H9 (cell line): ENCODE measurements at regions not wholly inside any gene's neighbourhood (a gene's known extent, or its start where the extent isn't known, plus 50 kb on each side); places are given as distances from the start of the nearest gene placed in this dataset.

ENCODE experiments used
- DNase-seq: peaks from one replicate; pipeline ENCODE4 v3.0.0-alpha.2; 2017
- H2AFZ ChIP-seq: one replicate; pipeline ENCODE4 v1.6.1; 2013; ENCODE audit warnings: mild to moderate bottlenecking, low read length, control low read depth, moderate library complexity
- H2AK5ac ChIP-seq: 2 replicates; pipeline ENCODE4 v1.6.1; 2013; ENCODE audit warnings: low read length, control low read depth, mixed read lengths; ENCODE audit not compliant: insufficient read length
- H2BK120ac ChIP-seq: one replicate; pipeline ENCODE4 v1.6.1; 2013; ENCODE audit warnings: low read depth, mild to moderate bottlenecking, low read length, control low read depth, inconsistent platforms; ENCODE audit not compliant: poor library complexity, severe bottlenecking
- H2BK12ac ChIP-seq: 2 replicates; pipeline ENCODE4 v1.6.1; 2013; ENCODE audit warnings: low read length, control low read depth, mixed read lengths, low read depth; ENCODE audit not compliant: insufficient read length
- H2BK15ac ChIP-seq: 2 replicates; pipeline ENCODE4 v1.6.1; 2013; ENCODE audit warnings: low read depth, low read length, control low read depth
- H2BK20ac ChIP-seq: one replicate; pipeline ENCODE4 v1.6.1; 2013; ENCODE audit warnings: low read depth, mild to moderate bottlenecking, low read length, control low read depth, inconsistent platforms; ENCODE audit not compliant: poor library complexity, severe bottlenecking
- H2BK5ac ChIP-seq: 2 replicates; pipeline ENCODE4 v1.6.1; 2013; ENCODE audit warnings: low read length, control low read depth, mixed read lengths; ENCODE audit not compliant: insufficient read length
- H3K14ac ChIP-seq: 2 replicates; pipeline ENCODE4 v1.6.1; 2013; ENCODE audit warnings: low read length, control low read depth; ENCODE audit not compliant: insufficient read depth
- H3K18ac ChIP-seq: 2 replicates; pipeline ENCODE4 v1.6.1; 2013; ENCODE audit warnings: low read depth, mild to moderate bottlenecking, mixed read lengths, low read length, control low read depth; ENCODE audit not compliant: insufficient read length
- H3K23ac ChIP-seq: 2 replicates; pipeline ENCODE4 v1.6.1; 2013; ENCODE audit warnings: low read length, control low read depth, mixed read lengths, low read depth; ENCODE audit not compliant: insufficient read length
- H3K23me2 ChIP-seq: 2 replicates; pipeline ENCODE4 v1.6.1; 2013; ENCODE audit warnings: low read depth, mild to moderate bottlenecking, mixed read lengths, low read length, control low read depth; ENCODE audit not compliant: insufficient read length, poor library complexity, severe bottlenecking
- H3K27ac ChIP-seq: 2 replicates; pipeline ENCODE4 v1.5.1; 2013; ENCODE audit warnings: low read length, control low read depth, mixed read lengths, low read depth; ENCODE audit not compliant: insufficient read length
- H3K27me3 ChIP-seq: 2 replicates; pipeline ENCODE4 v1.6.1; 2013; ENCODE audit warnings: low read length, control low read depth, inconsistent platforms; ENCODE audit not compliant: insufficient read depth
- H3K4ac ChIP-seq: 2 replicates; pipeline ENCODE4 v1.6.1; 2013; ENCODE audit warnings: low read depth, mild to moderate bottlenecking, control low read depth, inconsistent platforms, low read length, moderate library complexity
- H3K4me1 ChIP-seq: 2 replicates; pipeline ENCODE4 v1.6.1; 2013; ENCODE audit warnings: low read length, control low read depth, inconsistent platforms; ENCODE audit not compliant: insufficient read depth
- H3K4me2 ChIP-seq: 2 replicates; pipeline ENCODE4 v1.6.1; 2013; ENCODE audit warnings: low read length, control low read depth, mixed read lengths; ENCODE audit not compliant: insufficient read length, insufficient read depth
- H3K56ac ChIP-seq: 2 replicates; pipeline ENCODE4 v1.6.1; 2013; ENCODE audit warnings: low read depth, mild to moderate bottlenecking, mixed read lengths, low read length, control low read depth; ENCODE audit not compliant: insufficient read length
- H3K79me1 ChIP-seq: 2 replicates; pipeline ENCODE4 v1.6.1; 2013; ENCODE audit warnings: low read depth, mild to moderate bottlenecking, moderate library complexity, low read length, control low read depth, inconsistent platforms; ENCODE audit not compliant: insufficient read depth, poor library complexity, severe bottlenecking
- H3K79me2 ChIP-seq: 2 replicates; pipeline ENCODE4 v1.6.1; 2013; ENCODE audit warnings: low read length, control low read depth, inconsistent platforms; ENCODE audit not compliant: insufficient read depth
- H3K9ac ChIP-seq: 2 replicates; pipeline ENCODE4 v1.6.1; 2013; ENCODE audit warnings: low read length, control low read depth, mixed read lengths; ENCODE audit not compliant: insufficient read length; ENCODE audit errors: extremely low read depth
- H3K9me3 ChIP-seq: one replicate; pipeline ENCODE4 v1.6.1; 2013; ENCODE audit warnings: low read depth, low read length, inconsistent platforms; ENCODE audit not compliant: control insufficient read depth
- H3T11ph ChIP-seq: one replicate; pipeline ENCODE4 v1.6.1; 2013; ENCODE audit warnings: mild to moderate bottlenecking, low read length, control low read depth, inconsistent platforms
- H4K20me1 ChIP-seq: one replicate; pipeline ENCODE4 v1.6.1; 2013; ENCODE audit not compliant: control insufficient read depth, insufficient read length, insufficient read depth
- H4K5ac ChIP-seq: 2 replicates; pipeline ENCODE4 v1.6.1; 2013; ENCODE audit warnings: low read depth, mild to moderate bottlenecking, mixed read lengths, low read length, control low read depth; ENCODE audit not compliant: insufficient read length
- H4K8ac ChIP-seq: replicated peaks from 2 replicates; pipeline ENCODE4 v1.6.1; 2013; ENCODE audit warnings: low read length, control low read depth, mixed read lengths, low read depth; ENCODE audit not compliant: insufficient read length
- H4K91ac ChIP-seq: 2 replicates; pipeline ENCODE4 v1.6.1; 2013; ENCODE audit warnings: low read depth, mild to moderate bottlenecking, moderate library complexity, mixed read lengths, low read length, control low read depth; ENCODE audit not compliant: insufficient read length
- H3K27ac Mint-ChIP-seq, 3 experiments: 2 replicates in 2 of 3; 3 replicates in 1 of 3; pipeline ENCODE4 v1.8.0; 2020 to 2021; ENCODE audit warnings: mixed read lengths in 3 of 3, mild to moderate bottlenecking in 1 of 3, moderate library complexity in 1 of 3
- H3K27me3 Mint-ChIP-seq: 2 replicates; pipeline ENCODE4 v1.8.0; 2021; ENCODE audit warnings: low read depth, mild to moderate bottlenecking, moderate library complexity, mixed read lengths
- H3K36me3 Mint-ChIP-seq, 3 experiments: 2 replicates in 2 of 3; 3 replicates in 1 of 3; pipeline ENCODE4 v1.8.0; 2020 to 2021; ENCODE audit warnings: low read depth in 3 of 3, mixed read lengths in 3 of 3; ENCODE audit not compliant: insufficient read depth in 1 of 3
- H3K4me1 Mint-ChIP-seq, 2 experiments: 2 replicates each; pipeline ENCODE4 v1.8.0; 2020; ENCODE audit warnings: mixed read lengths in 2 of 2
- H3K4me3 Mint-ChIP-seq, 2 experiments: 2 replicates in 1 of 2; 3 replicates in 1 of 2; pipeline ENCODE4 v1.8.0; 2020 to 2021; ENCODE audit warnings: mild to moderate bottlenecking in 2 of 2, mixed read lengths in 2 of 2, moderate library complexity in 1 of 2
- H3K9me3 Mint-ChIP-seq, 2 experiments: 2 replicates in 1 of 2; 3 replicates in 1 of 2; pipeline ENCODE4 v1.8.0; 2020; ENCODE audit warnings: mild to moderate bottlenecking in 2 of 2, mixed read lengths in 2 of 2, moderate library complexity in 1 of 2
- WGBS: extraction: QIAGEN DNeasy Blood & Tissue Kit; methylation state at CpG from one replicate; pipeline ENCODE4 v1.1.7; 2013; ENCODE audit warnings: missing lambda C conversion rate, low lambda C conversion rate, mixed read lengths; ENCODE audit not compliant: insufficient read length; ENCODE audit errors: extremely low coverage; 5-methylcytosine and 5-hydroxymethylcytosine counted together
- TF ChIP-seq, protein P1 (sequence below): fragments of 200-600 bp; sonication (generic); conservative IDR thresholded peaks from 3 replicates; pipeline ENCODE4 v1.8.0; 2021; ENCODE audit warnings: antibody characterized with exemption, mild to moderate bottlenecking

DNA sequence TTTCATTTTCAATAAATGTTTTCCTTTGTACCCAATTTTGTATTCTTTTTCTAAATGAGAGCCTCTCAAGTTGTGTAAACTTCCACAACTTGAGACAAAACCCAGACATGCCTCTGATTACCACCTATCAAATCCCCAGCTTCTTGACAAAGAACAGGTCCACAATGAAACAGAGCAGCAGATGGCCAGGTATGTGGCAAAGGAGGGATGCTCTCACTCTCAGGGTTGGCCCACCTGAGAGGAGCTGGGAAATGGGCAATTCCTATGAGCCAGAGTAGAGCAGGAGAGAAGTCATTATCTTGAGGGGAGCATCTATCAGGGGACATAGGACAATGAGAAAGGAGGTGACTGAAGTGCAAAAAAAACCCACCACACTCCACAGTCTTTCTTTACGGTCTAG is 273.5 kb upstream of the FAM241A start:
- no peak overlapping the region for H2AFZ ChIP-seq
- no peak overlapping the region for H2BK5ac ChIP-seq
- H3K4me1 ChIP-seq, result no peaks in the 10 kb centered on the region
- no peak overlapping the region for H3K4ac ChIP-seq
- no peak overlapping the region for H3K56ac ChIP-seq
- no peak overlapping the region for H2BK20ac ChIP-seq
- no CpG with 5 or more reads among the region's 1 CpG for WGBS
- no peaks in the 10 kb centered on the region for H3K9me3 ChIP-seq
- TF ChIP-seq, protein P1, sequence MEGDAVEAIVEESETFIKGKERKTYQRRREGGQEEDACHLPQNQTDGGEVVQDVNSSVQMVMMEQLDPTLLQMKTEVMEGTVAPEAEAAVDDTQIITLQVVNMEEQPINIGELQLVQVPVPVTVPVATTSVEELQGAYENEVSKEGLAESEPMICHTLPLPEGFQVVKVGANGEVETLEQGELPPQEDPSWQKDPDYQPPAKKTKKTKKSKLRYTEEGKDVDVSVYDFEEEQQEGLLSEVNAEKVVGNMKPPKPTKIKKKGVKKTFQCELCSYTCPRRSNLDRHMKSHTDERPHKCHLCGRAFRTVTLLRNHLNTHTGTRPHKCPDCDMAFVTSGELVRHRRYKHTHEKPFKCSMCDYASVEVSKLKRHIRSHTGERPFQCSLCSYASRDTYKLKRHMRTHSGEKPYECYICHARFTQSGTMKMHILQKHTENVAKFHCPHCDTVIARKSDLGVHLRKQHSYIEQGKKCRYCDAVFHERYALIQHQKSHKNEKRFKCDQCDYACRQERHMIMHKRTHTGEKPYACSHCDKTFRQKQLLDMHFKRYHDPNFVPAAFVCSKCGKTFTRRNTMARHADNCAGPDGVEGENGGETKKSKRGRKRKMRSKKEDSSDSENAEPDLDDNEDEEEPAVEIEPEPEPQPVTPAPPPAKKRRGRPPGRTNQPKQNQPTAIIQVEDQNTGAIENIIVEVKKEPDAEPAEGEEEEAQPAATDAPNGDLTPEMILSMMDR, result no peak
- H3K27me3 Mint-ChIP-seq, result no peaks in the 10 kb centered on the region
- no peak overlapping the region for H2BK15ac ChIP-seq
- H3K27ac ChIP-seq, result no peak overlapping the region
- no peak overlapping the region; a peak in 1 of 5 replicates for H3K4me3 Mint-ChIP-seq
- H3K79me2 ChIP-seq, result no peaks in the 10 kb centered on the region
- DNase-seq, result no peak
- peaks cover 0 to 4% of the 10 kb centered on the region in 2 experiments; a peak in 2 of 5 replicates for H3K9me3 Mint-ChIP-seq
- H3K14ac ChIP-seq, result no peak overlapping the region
- H3K23me2 ChIP-seq, result no peaks in the 10 kb centered on the region
- H2BK120ac ChIP-seq, result no peak overlapping the region
- no peaks in the 10 kb centered on the region for H3K36me3 Mint-ChIP-seq
- H4K8ac ChIP-seq, result no peak overlapping the region
- H3K18ac ChIP-seq, result no peak overlapping the region
- no peak overlapping the region for H3K9ac ChIP-seq
- no peak overlapping the region for H4K91ac ChIP-seq
- H3K27me3 ChIP-seq, result no peaks in the 10 kb centered on the region
- H2AK5ac ChIP-seq, result no peak overlapping the region
- H3T11ph ChIP-seq, result no peak overlapping the region
- peaks cover 7 to 15% of the 10 kb centered on the region in 2 experiments for H3K4me1 Mint-ChIP-seq
- no peaks in the 10 kb centered on the region for H4K20me1 ChIP-seq
- H3K79me1 ChIP-seq, result no peaks in the 10 kb centered on the region
- H2BK12ac ChIP-seq, result no peak overlapping the region
- no peak overlapping the region for H4K5ac ChIP-seq
- H3K27ac Mint-ChIP-seq, result peak overlapping the region; percentile 45 to 87 (median 66); a peak in 4 of 7 replicates
- no peak overlapping the region for H3K23ac ChIP-seq
- H3K4me2 ChIP-seq, result no peak overlapping the region
